ENCODE measurements at regions not wholly inside any gene's neighbourhood (a gene's known extent, or its start where the extent isn't known, plus 50 kb on each side); places are given as distances from the start of the nearest gene placed in this dataset.
"Not testable (repeated sequence)": the region's sequence is repeated elsewhere in the genome, so short reads cannot be mapped to it uniquely, and the experiment has no call there.

- Histone ChIP-seq H4K20me1 (ENCODE audit: insufficient read depth, low read length) (no peaks in the 10 kb centered on the region), H3K27me3 (ENCODE audit: low read depth, low read length) (no peaks in the 10 kb centered on the region), H3K27ac (ENCODE audit: low read length) (no peak overlapping the region), H3K9me3 (ENCODE audit: insufficient read depth, low read length) (no peaks in the 10 kb centered on the region), H3K4me2 (ENCODE audit: low read length) (no peak overlapping the region), H3K36me3 (replicated peaks; ENCODE audit: low read depth, low read length) (no peaks in the 10 kb centered on the region), H3K4me3 (ENCODE audit: low read length) (no peak overlapping the region), H3K4me1 (ENCODE audit: low read length) (no peaks in the 10 kb centered on the region), H2AFZ (ENCODE audit: low read depth, low read length) (no peak overlapping the region), H3K79me2 (ENCODE audit: low read length) (no peaks in the 10 kb centered on the region), H3K9ac (ENCODE audit: low read length) (no peak overlapping the region)
- no peak for TF ChIP-seq CTCF (IDR thresholded peaks at IDR 0.05; ENCODE audit: low read depth, low read length)
- TF ChIP-seq EZH2phosphoT487 (IDR thresholded peaks at IDR 0.05; ENCODE audit: low read depth): no peak
These were observed 357.0 kb upstream of the TMEFF2 start for GRCh38 chr2:192551760-192552159.

- Histone ChIP-seq H3K79me2 (ENCODE audit: low read length) (no peaks in the 10 kb centered on the region), H4K20me1 (ENCODE audit: insufficient read depth, low read length) (no peaks in the 10 kb centered on the region), H2AFZ (ENCODE audit: low read depth, low read length) (peak overlapping the region; percentile 47; the same call in 1 of the 2 replicates), H3K27ac (ENCODE audit: low read length) (no peak overlapping the region), H3K9me3 (ENCODE audit: insufficient read depth, low read length) (no peaks in the 10 kb centered on the region), H3K36me3 (replicated peaks; ENCODE audit: low read depth, low read length) (no peaks in the 10 kb centered on the region), H3K4me3 (ENCODE audit: low read length) (no peak overlapping the region), H3K9ac (ENCODE audit: low read length) (no peak overlapping the region), H3K4me2 (ENCODE audit: low read length) (no peak overlapping the region), H3K4me1 (ENCODE audit: low read length) (no peaks in the 10 kb centered on the region), H3K27me3 (ENCODE audit: low read depth, low read length) (no peaks in the 10 kb centered on the region)
- TF ChIP-seq CTCF (IDR thresholded peaks at IDR 0.05; ENCODE audit: low read depth, low read length) (no peak), EZH2phosphoT487 (IDR thresholded peaks at IDR 0.05; ENCODE audit: low read depth) (no peak)
These were observed 351.8 kb upstream of the TMEFF2 start for GRCh38 chr2:192546565-192546964.

GRCh38 chr2:192544371-192544955 lies 349.7 kb upstream of the TMEFF2 start:
- no peaks in the 10 kb centered on the region for H3K79me2 ChIP-seq (ENCODE audit: low read length)
- no peak overlapping the region for H2AFZ ChIP-seq (ENCODE audit: low read depth, low read length)
- H3K4me1 ChIP-seq (ENCODE audit: low read length): no peaks in the 10 kb centered on the region
- TF ChIP-seq CTCF (IDR thresholded peaks at IDR 0.05; ENCODE audit: low read depth, low read length): no peak
- no peak for TF ChIP-seq EZH2phosphoT487 (IDR thresholded peaks at IDR 0.05; ENCODE audit: low read depth)
- H3K4me2 ChIP-seq (ENCODE audit: low read length): no peak overlapping the region
- H3K36me3 ChIP-seq (replicated peaks; ENCODE audit: low read depth, low read length): no peaks in the 10 kb centered on the region
- H3K9me3 ChIP-seq (ENCODE audit: insufficient read depth, low read length): no peaks in the 10 kb centered on the region
- no peak overlapping the region for H3K27ac ChIP-seq (ENCODE audit: low read length)
- H4K20me1 ChIP-seq (ENCODE audit: insufficient read depth, low read length): no peaks in the 10 kb centered on the region
- H3K4me3 ChIP-seq (ENCODE audit: low read length): no peak overlapping the region
- H3K9ac ChIP-seq (ENCODE audit: low read length): no peak overlapping the region
- H3K27me3 ChIP-seq (ENCODE audit: low read depth, low read length): no peaks in the 10 kb centered on the region

GRCh38 chr2:192542148-192543066 lies 347.7 kb upstream of the TMEFF2 start:
- not testable (repeated sequence) for H3K27ac ChIP-seq (ENCODE audit: low read length); H3K9me3 ChIP-seq (ENCODE audit: insufficient read depth, low read length); H3K79me2 ChIP-seq (ENCODE audit: low read length); H2AFZ ChIP-seq (ENCODE audit: low read depth, low read length); H4K20me1 ChIP-seq (ENCODE audit: insufficient read depth, low read length); H3K4me2 ChIP-seq (ENCODE audit: low read length); H3K36me3 ChIP-seq (replicated peaks; ENCODE audit: low read depth, low read length); H3K4me1 ChIP-seq (ENCODE audit: low read length); H3K9ac ChIP-seq (ENCODE audit: low read length); H3K27me3 ChIP-seq (ENCODE audit: low read depth, low read length); H3K4me3 ChIP-seq (ENCODE audit: low read length)
